ENCODE measurements at regions not wholly inside any gene's neighbourhood (a gene's known extent, or its start where the extent isn't known, plus 50 kb on each side); places are given as distances from the start of the nearest gene placed in this dataset.

DNA sequence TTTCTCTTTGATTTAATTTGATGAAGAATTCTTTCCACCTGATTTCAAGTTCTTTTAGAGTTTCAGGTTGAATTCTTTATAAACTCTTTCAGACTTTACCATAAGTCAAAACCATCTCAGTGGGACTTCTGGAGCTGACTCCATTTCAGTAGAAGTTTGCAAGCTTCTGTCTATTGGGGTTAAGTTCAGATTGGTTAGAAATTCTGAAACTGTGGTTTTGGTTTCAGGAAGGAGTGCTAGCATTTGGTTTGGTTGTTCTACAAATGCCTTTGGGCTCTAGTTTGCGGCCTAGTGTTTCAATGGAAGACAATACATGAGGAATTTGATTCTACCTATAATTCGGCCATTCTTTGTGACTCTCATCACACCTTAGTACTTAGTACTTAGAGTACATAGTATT, 176.8 kb upstream of the RHOBTB1 start:
- H3K27me3 ChIP-seq: no peaks in the 10 kb centered on the region
- H3K36me3 ChIP-seq (ENCODE audit: low read depth, missing control alignments): no peaks in the 10 kb centered on the region
- no peaks in the 10 kb centered on the region for H3K9me3 ChIP-seq
- TF ChIP-seq, protein P1, sequence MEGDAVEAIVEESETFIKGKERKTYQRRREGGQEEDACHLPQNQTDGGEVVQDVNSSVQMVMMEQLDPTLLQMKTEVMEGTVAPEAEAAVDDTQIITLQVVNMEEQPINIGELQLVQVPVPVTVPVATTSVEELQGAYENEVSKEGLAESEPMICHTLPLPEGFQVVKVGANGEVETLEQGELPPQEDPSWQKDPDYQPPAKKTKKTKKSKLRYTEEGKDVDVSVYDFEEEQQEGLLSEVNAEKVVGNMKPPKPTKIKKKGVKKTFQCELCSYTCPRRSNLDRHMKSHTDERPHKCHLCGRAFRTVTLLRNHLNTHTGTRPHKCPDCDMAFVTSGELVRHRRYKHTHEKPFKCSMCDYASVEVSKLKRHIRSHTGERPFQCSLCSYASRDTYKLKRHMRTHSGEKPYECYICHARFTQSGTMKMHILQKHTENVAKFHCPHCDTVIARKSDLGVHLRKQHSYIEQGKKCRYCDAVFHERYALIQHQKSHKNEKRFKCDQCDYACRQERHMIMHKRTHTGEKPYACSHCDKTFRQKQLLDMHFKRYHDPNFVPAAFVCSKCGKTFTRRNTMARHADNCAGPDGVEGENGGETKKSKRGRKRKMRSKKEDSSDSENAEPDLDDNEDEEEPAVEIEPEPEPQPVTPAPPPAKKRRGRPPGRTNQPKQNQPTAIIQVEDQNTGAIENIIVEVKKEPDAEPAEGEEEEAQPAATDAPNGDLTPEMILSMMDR (IDR thresholded peaks at IDR 0.05): no peak
- no peak for TF ChIP-seq POLR2A (IDR thresholded peaks at IDR 0.05)
- no peak overlapping the region for H3K27ac ChIP-seq
- intact Hi-C loops (cut with DNase I; ENCODE audit: low total_unique reads): no loop called here
- WGBS, 2 donors: 98% methylated on average over 2 of the region's 2 CpGs
- DNase-seq: no peak
- no peak overlapping the region for H3K4me3 ChIP-seq
- H3K4me1 ChIP-seq: no peaks in the 10 kb centered on the region

DNA sequence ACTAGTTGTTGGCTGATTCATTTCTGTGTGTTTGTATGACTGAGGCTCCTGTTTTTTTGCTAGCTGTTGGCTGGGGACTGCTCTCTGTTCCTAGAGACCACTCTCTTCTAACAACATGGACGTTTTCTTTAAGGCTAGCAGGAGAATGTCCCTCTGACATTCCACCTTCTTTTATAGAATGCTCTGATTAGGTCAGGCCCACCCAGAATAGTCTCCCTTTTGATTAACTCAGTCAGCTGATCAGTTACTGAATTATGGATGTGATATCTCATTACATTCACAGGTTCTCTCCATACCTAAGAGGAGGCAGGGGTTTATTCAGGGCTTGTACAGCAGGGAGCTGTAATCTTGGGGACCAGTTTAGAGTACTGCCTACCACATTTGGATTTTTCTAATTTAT, 175.6 kb upstream of the RHOBTB1 start:
- no peak overlapping the region for H3K4me3 ChIP-seq
- no peaks in the 10 kb centered on the region for H3K9me3 ChIP-seq
- H3K36me3 ChIP-seq (ENCODE audit: low read depth, missing control alignments): no peaks in the 10 kb centered on the region
- 85 to 91% methylated on average over 1 of the region's 1 CpG for WGBS, 2 donors
- intact Hi-C loops (cut with DNase I; ENCODE audit: low total_unique reads): no loop called here
- no peak overlapping the region for H3K27ac ChIP-seq
- no peaks in the 10 kb centered on the region for H3K4me1 ChIP-seq
- no peak for DNase-seq
- no peaks in the 10 kb centered on the region for H3K27me3 ChIP-seq
- TF ChIP-seq, protein P1 (IDR thresholded peaks at IDR 0.05): no peak
- no peak for TF ChIP-seq POLR2A (IDR thresholded peaks at IDR 0.05)

DNA sequence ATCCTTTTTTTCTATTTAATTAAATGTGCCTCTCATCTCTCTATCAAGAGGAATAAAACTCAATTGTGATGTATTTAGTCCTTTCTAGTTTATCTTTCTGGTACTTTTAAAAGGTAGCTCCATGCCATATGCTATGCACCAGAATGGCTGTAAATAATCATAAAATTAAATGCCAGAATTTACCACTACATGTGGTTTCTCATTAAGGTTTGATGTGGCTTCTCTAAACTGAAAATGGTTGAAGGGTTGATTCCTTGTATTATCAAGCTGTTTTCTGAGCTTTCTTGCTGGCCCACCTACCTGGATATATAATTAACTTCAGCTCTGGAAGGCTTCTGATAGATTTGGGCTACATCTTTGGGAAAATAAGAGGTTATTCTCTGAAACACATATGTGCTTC, 171.9 kb upstream of the RHOBTB1 start:
- H3K27ac ChIP-seq: no peak overlapping the region
- no peaks in the 10 kb centered on the region for H3K27me3 ChIP-seq
- TF ChIP-seq POLR2A (IDR thresholded peaks at IDR 0.05): no peak
- TF ChIP-seq, protein P1 (IDR thresholded peaks at IDR 0.05): no peak
- intact Hi-C loops (cut with DNase I; ENCODE audit: low total_unique reads): no loop called here
- no peak overlapping the region for H3K4me3 ChIP-seq
- no peaks in the 10 kb centered on the region for H3K36me3 ChIP-seq (ENCODE audit: low read depth, missing control alignments)
- no peak for DNase-seq
- H3K9me3 ChIP-seq: no peaks in the 10 kb centered on the region
- H3K4me1 ChIP-seq: no peaks in the 10 kb centered on the region

DNA sequence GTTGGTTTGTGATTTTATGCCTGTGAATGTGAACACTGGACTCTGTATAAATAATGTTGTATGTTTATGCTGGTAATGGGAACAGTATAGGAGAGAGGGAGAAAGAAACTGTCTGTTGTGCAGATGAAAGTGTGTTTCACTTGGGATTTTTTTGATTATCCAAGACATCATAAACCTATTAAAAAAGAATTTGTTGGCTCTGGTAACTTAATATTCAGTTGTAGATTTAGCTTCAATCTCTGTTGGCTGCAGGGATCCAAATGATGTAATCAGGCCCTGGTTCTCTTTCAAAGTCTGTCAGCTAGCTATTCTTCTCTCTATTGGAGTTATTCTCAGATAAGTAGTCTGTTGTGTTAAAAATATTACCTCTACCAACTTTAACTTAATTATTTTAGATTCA, 168.8 kb upstream of the RHOBTB1 start:
- H3K36me3 ChIP-seq (ENCODE audit: low read depth, missing control alignments): no peaks in the 10 kb centered on the region
- TF ChIP-seq, protein P1 (IDR thresholded peaks at IDR 0.05): no peak
- TF ChIP-seq POLR2A (IDR thresholded peaks at IDR 0.05): no peak
- H3K27ac ChIP-seq: no peak overlapping the region
- no peaks in the 10 kb centered on the region for H3K27me3 ChIP-seq
- intact Hi-C loops (cut with DNase I; ENCODE audit: low total_unique reads): no loop called here
- no peaks in the 10 kb centered on the region for H3K4me1 ChIP-seq
- H3K9me3 ChIP-seq: no peaks in the 10 kb centered on the region
- no peak for DNase-seq
- H3K4me3 ChIP-seq: no peak overlapping the region

DNA sequence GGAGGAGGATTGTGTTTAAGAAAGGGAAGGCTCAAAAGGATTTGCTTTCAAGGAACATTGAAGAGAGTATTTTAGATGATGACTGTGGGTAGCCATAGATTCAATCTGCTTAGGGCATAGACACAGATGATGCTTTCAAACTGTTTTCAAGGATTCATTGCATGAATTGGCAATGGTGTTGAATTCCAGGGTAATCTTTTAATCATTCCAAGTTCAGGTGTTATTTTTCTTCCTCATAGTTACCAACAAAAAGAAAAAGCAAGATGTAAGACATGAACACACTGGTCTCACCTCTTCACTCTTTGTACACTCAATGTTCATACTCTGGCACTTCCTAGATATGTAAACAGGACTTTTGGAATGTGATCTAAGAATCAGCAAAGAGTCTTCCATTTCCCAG, 167.0 kb upstream of the RHOBTB1 start:
- Histone ChIP-seq H3K27me3 (no peaks in the 10 kb centered on the region), H3K27ac (no peak overlapping the region), H3K4me1 (no peaks in the 10 kb centered on the region), H3K36me3 (ENCODE audit: low read depth, missing control alignments) (no peaks in the 10 kb centered on the region), H3K9me3 (no peaks in the 10 kb centered on the region), H3K4me3 (no peak overlapping the region)
- TF ChIP-seq POLR2A (IDR thresholded peaks at IDR 0.05): no peak
- TF ChIP-seq, protein P1 (IDR thresholded peaks at IDR 0.05): no peak
- DNase-seq: no peak
- intact Hi-C loops (cut with DNase I; ENCODE audit: low total_unique reads): no loop called here

Data from testis (tissue), 2 donors.